Sigmoid colon (tissue), 4 donors: ENCODE measurements at regions not wholly inside any gene's neighbourhood (a gene's known extent, or its start where the extent isn't known, plus 50 kb on each side); places are given as distances from the start of the nearest gene placed in this dataset.

ENCODE experiments used
- CTCF ChIP-seq, 4 experiments: fragments of 450-650 bp in 3 of 4; fragments of 200-600 bp in 1 of 4; IDR thresholded peaks; one replicate each; pipeline ENCODE4 v1.5.1; 2016 to 2019; ENCODE audit warnings: antibody characterized with exemption in 4 of 4, mild to moderate bottlenecking in 3 of 4, moderate library complexity in 2 of 4
- POLR2A ChIP-seq, 2 donors: fragments of 450-650 bp; IDR thresholded peaks; one replicate each; pipeline ENCODE4 v1.6.1; 2016; ENCODE audit warnings: antibody characterized with exemption in 2 of 2, mild to moderate bottlenecking in 2 of 2, moderate library complexity in 2 of 2
- POLR2AphosphoS5 ChIP-seq, 4 donors: sonication (generic); formaldehyde crosslinking; IDR thresholded peaks; one replicate each; pipeline ENCODE4 v1.6.1; 2017; ENCODE audit warnings: antibody characterized with exemption in 4 of 4

- TF ChIP-seq POLR2AphosphoS5 (IDR thresholded peaks at IDR 0.05) (no peak), CTCF (IDR thresholded peaks at IDR 0.05) (no peak), POLR2A (IDR thresholded peaks at IDR 0.05) (no peak)
Measured at GRCh38 chr22:19576460-19577421, 52.5 kb upstream of the CLDN5 start.
